ENCODE measurements at regions not wholly inside any gene's neighbourhood (a gene's known extent, or its start where the extent isn't known, plus 50 kb on each side); places are given as distances from the start of the nearest gene placed in this dataset.

GRCh38 chr7:41571573-41571972 is 131.3 kb downstream of the INHBA start:
- TF ChIP-seq, protein P1, sequence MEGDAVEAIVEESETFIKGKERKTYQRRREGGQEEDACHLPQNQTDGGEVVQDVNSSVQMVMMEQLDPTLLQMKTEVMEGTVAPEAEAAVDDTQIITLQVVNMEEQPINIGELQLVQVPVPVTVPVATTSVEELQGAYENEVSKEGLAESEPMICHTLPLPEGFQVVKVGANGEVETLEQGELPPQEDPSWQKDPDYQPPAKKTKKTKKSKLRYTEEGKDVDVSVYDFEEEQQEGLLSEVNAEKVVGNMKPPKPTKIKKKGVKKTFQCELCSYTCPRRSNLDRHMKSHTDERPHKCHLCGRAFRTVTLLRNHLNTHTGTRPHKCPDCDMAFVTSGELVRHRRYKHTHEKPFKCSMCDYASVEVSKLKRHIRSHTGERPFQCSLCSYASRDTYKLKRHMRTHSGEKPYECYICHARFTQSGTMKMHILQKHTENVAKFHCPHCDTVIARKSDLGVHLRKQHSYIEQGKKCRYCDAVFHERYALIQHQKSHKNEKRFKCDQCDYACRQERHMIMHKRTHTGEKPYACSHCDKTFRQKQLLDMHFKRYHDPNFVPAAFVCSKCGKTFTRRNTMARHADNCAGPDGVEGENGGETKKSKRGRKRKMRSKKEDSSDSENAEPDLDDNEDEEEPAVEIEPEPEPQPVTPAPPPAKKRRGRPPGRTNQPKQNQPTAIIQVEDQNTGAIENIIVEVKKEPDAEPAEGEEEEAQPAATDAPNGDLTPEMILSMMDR (IDR thresholded peaks at IDR 0.05), result no peak
- TF ChIP-seq POLR2A (IDR thresholded peaks at IDR 0.05), result no peak
